Stimulated activated memory B cell treated with anti-CD40 and anti-IgM and Interleukin-4, amounts not matched to agents 10 μg/mL and 1 μg/mL and 100 μg/mL, for 72 hours (primary cell): ENCODE measurements at regions not wholly inside any gene's neighbourhood (a gene's known extent, or its start where the extent isn't known, plus 50 kb on each side); places are given as distances from the start of the nearest gene placed in this dataset.
"Not testable (repeated sequence)": the region's sequence is repeated elsewhere in the genome, so short reads cannot be mapped to it uniquely, and the experiment has no call there.

Experiments used
- ATAC-seq: fragments of 150-1000 bp; cut with Tn5 transposase; 2 replicates; pipeline ENCODE4 v1.10.0; 2021
- H3K27ac Mint-ChIP-seq: one replicate; pipeline ENCODE4 v1.8.0; 2022; ENCODE audit warnings: mild to moderate bottlenecking, mixed read lengths
- H3K27me3 Mint-ChIP-seq: one replicate; pipeline ENCODE4 v1.8.0; 2022; ENCODE audit warnings: mixed read lengths
- H3K36me3 Mint-ChIP-seq: one replicate; pipeline ENCODE4 v1.8.0; 2022; ENCODE audit warnings: mixed read lengths
- H3K4me1 Mint-ChIP-seq: one replicate; pipeline ENCODE4 v1.8.0; 2022; ENCODE audit warnings: mixed read lengths
- H3K4me3 Mint-ChIP-seq: one replicate; pipeline ENCODE4 v1.8.0; 2022; ENCODE audit warnings: mild to moderate bottlenecking, moderate library complexity, mixed read lengths
- H3K9me3 Mint-ChIP-seq: one replicate; pipeline ENCODE4 v1.8.0; 2022; ENCODE audit warnings: mixed read lengths

- Mint-ChIP-seq H3K4me1 (no peaks in the 10 kb centered on the region), H3K27me3 (no peaks in the 10 kb centered on the region), H3K27ac (no peak overlapping the region), H3K4me3 (no peak overlapping the region), H3K9me3 (peaks cover 3% of the 10 kb centered on the region), H3K36me3 (no peaks in the 10 kb centered on the region)
- no peak for ATAC-seq
Measured at GRCh38 chr5:116718317-116718716, 143.7 kb upstream of the SEMA6A start.

- H3K9me3 Mint-ChIP-seq = no peaks in the 10 kb centered on the region
- H3K27ac Mint-ChIP-seq = peak overlapping the region; percentile 49
- peaks cover 22% of the 10 kb centered on the region for H3K4me1 Mint-ChIP-seq
- H3K4me3 Mint-ChIP-seq = no peak overlapping the region
- peaks cover 9% of the 10 kb centered on the region for H3K27me3 Mint-ChIP-seq
- no peaks in the 10 kb centered on the region for H3K36me3 Mint-ChIP-seq
- peak; percentile 36 for ATAC-seq
Measured at GRCh38 chr5:116709082-116709481, 134.5 kb upstream of the SEMA6A start.

- not testable (repeated sequence) for H3K9me3 Mint-ChIP-seq, H3K27me3 Mint-ChIP-seq, ATAC-seq, H3K4me3 Mint-ChIP-seq, H3K36me3 Mint-ChIP-seq, H3K27ac Mint-ChIP-seq
- peaks cover 26% of the 10 kb centered on the region for H3K4me1 Mint-ChIP-seq
Measured at GRCh38 chr5:116705121-116705519, 130.5 kb upstream of the SEMA6A start.

- peaks cover 9% of the 10 kb centered on the region for H3K27me3 Mint-ChIP-seq
- no peaks in the 10 kb centered on the region for H3K9me3 Mint-ChIP-seq
- no peaks in the 10 kb centered on the region for H3K36me3 Mint-ChIP-seq
- no peak overlapping the region for H3K4me3 Mint-ChIP-seq
- no peak for ATAC-seq
- no peak overlapping the region for H3K27ac Mint-ChIP-seq
- H3K4me1 Mint-ChIP-seq = peaks cover 27% of the 10 kb centered on the region
Measured at GRCh38 chr5:116703941-116704340, 129.3 kb upstream of the SEMA6A start.

- H3K27ac Mint-ChIP-seq = no peak overlapping the region
- H3K4me3 Mint-ChIP-seq = no peak overlapping the region
- no peaks in the 10 kb centered on the region for H3K9me3 Mint-ChIP-seq
- peaks cover 29% of the 10 kb centered on the region for H3K4me1 Mint-ChIP-seq
- no peak for ATAC-seq
- H3K36me3 Mint-ChIP-seq = no peaks in the 10 kb centered on the region
- H3K27me3 Mint-ChIP-seq = peaks cover 9% of the 10 kb centered on the region
Measured at GRCh38 chr5:116703328-116703727, 128.7 kb upstream of the SEMA6A start.

GRCh38 chr5:116702776-116703175 is 128.2 kb upstream of the SEMA6A start:
- H3K4me1 Mint-ChIP-seq = peaks cover 30% of the 10 kb centered on the region
- H3K27ac Mint-ChIP-seq = no peak overlapping the region
- H3K4me3 Mint-ChIP-seq = no peak overlapping the region
- ATAC-seq = no peak
- no peaks in the 10 kb centered on the region for H3K9me3 Mint-ChIP-seq
- no peaks in the 10 kb centered on the region for H3K36me3 Mint-ChIP-seq
- H3K27me3 Mint-ChIP-seq = peaks cover 9% of the 10 kb centered on the region

GRCh38 chr5:116699332-116699731 is 124.7 kb upstream of the SEMA6A start:
- H3K27ac Mint-ChIP-seq = no peak overlapping the region
- no peak for ATAC-seq

GRCh38 chr5:116696366-116696765 is 121.7 kb upstream of the SEMA6A start:
- Mint-ChIP-seq H3K9me3 (no peaks in the 10 kb centered on the region), H3K27me3 (no peaks in the 10 kb centered on the region), H3K27ac (no peak overlapping the region), H3K36me3 (no peaks in the 10 kb centered on the region), H3K4me3 (no peak overlapping the region), H3K4me1 (peaks cover 20% of the 10 kb centered on the region)
- no peak for ATAC-seq

More at GRCh38 chr5:116699332-116699731, 124.7 kb upstream of the SEMA6A start:
- Mint-ChIP-seq H3K27me3 (no peaks in the 10 kb centered on the region), H3K4me1 (peaks cover 24% of the 10 kb centered on the region), H3K9me3 (no peaks in the 10 kb centered on the region), H3K36me3 (no peaks in the 10 kb centered on the region), H3K4me3 (no peak overlapping the region)

GRCh38 chr5:116695681-116696080 is 121.1 kb upstream of the SEMA6A start:
- Mint-ChIP-seq H3K9me3 (no peaks in the 10 kb centered on the region), H3K27me3 (no peaks in the 10 kb centered on the region), H3K4me3 (no peak overlapping the region), H3K27ac (no peak overlapping the region), H3K36me3 (no peaks in the 10 kb centered on the region), H3K4me1 (peaks cover 20% of the 10 kb centered on the region)
- no peak for ATAC-seq

GRCh38 chr5:116686438-116686837 is 111.8 kb upstream of the SEMA6A start:
- peaks cover 23% of the 10 kb centered on the region for H3K27me3 Mint-ChIP-seq
- H3K4me1 Mint-ChIP-seq = peaks cover 6% of the 10 kb centered on the region
- no peak overlapping the region for H3K27ac Mint-ChIP-seq
- peaks cover 4% of the 10 kb centered on the region for H3K9me3 Mint-ChIP-seq
- no peaks in the 10 kb centered on the region for H3K36me3 Mint-ChIP-seq
- H3K4me3 Mint-ChIP-seq = no peak overlapping the region
- ATAC-seq = no peak

GRCh38 chr5:116685931-116686330 is 111.3 kb upstream of the SEMA6A start:
- no peak overlapping the region for H3K27ac Mint-ChIP-seq
- no peak for ATAC-seq
- peaks cover 4% of the 10 kb centered on the region for H3K9me3 Mint-ChIP-seq
- no peaks in the 10 kb centered on the region for H3K36me3 Mint-ChIP-seq
- peaks cover 11% of the 10 kb centered on the region for H3K4me1 Mint-ChIP-seq
- no peak overlapping the region for H3K4me3 Mint-ChIP-seq
- peaks cover 23% of the 10 kb centered on the region for H3K27me3 Mint-ChIP-seq

GRCh38 chr5:116685069-116685468 is 110.4 kb upstream of the SEMA6A start:
- peaks cover 23% of the 10 kb centered on the region for H3K27me3 Mint-ChIP-seq

GRCh38 chr5:116681334-116682013 is 106.9 kb upstream of the SEMA6A start:
- H3K4me3 Mint-ChIP-seq = peak overlapping the region; percentile 11
- H3K36me3 Mint-ChIP-seq = no peaks in the 10 kb centered on the region
- peak; percentile 92 for ATAC-seq
- H3K27ac Mint-ChIP-seq = peak overlapping the region; percentile 73
- peaks cover 6% of the 10 kb centered on the region for H3K9me3 Mint-ChIP-seq
- peaks cover 5% of the 10 kb centered on the region for H3K27me3 Mint-ChIP-seq
- peaks cover 17% of the 10 kb centered on the region for H3K4me1 Mint-ChIP-seq

More at GRCh38 chr5:116685069-116685468, 110.4 kb upstream of the SEMA6A start:
- Mint-ChIP-seq H3K27ac (no peak overlapping the region), H3K4me1 (peaks cover 17% of the 10 kb centered on the region), H3K36me3 (no peaks in the 10 kb centered on the region), H3K4me3 (no peak overlapping the region), H3K9me3 (peaks cover 10% of the 10 kb centered on the region)
- ATAC-seq = no peak

- Mint-ChIP-seq H3K27me3 (no peaks in the 10 kb centered on the region), H3K36me3 (no peaks in the 10 kb centered on the region), H3K9me3 (peaks cover 6% of the 10 kb centered on the region), H3K4me1 (peaks cover 14% of the 10 kb centered on the region), H3K27ac (no peak overlapping the region), H3K4me3 (no peak overlapping the region)
- ATAC-seq = no peak
Measured at GRCh38 chr5:116675626-116675910, 100.9 kb upstream of the SEMA6A start.

GRCh38 chr5:116674881-116675625 is 100.4 kb upstream of the SEMA6A start:
- no peaks in the 10 kb centered on the region for H3K36me3 Mint-ChIP-seq
- no peak for ATAC-seq
- no peaks in the 10 kb centered on the region for H3K27me3 Mint-ChIP-seq
- H3K27ac Mint-ChIP-seq = no peak overlapping the region
- no peak overlapping the region for H3K4me3 Mint-ChIP-seq
- H3K4me1 Mint-ChIP-seq = peaks cover 16% of the 10 kb centered on the region
- peaks cover 3% of the 10 kb centered on the region for H3K9me3 Mint-ChIP-seq

GRCh38 chr5:116673453-116673852 is 98.8 kb upstream of the SEMA6A start:
- no peaks in the 10 kb centered on the region for H3K27me3 Mint-ChIP-seq
- peak; percentile 53 for ATAC-seq
- H3K27ac Mint-ChIP-seq = no peak overlapping the region
- H3K4me3 Mint-ChIP-seq = no peak overlapping the region
- H3K9me3 Mint-ChIP-seq = peaks cover 3% of the 10 kb centered on the region
- peaks cover 16% of the 10 kb centered on the region for H3K4me1 Mint-ChIP-seq
- no peaks in the 10 kb centered on the region for H3K36me3 Mint-ChIP-seq
